ENCODE measurements at regions not wholly inside any gene's neighbourhood (a gene's known extent, or its start where the extent isn't known, plus 50 kb on each side); places are given as distances from the start of the nearest gene placed in this dataset.

DNA sequence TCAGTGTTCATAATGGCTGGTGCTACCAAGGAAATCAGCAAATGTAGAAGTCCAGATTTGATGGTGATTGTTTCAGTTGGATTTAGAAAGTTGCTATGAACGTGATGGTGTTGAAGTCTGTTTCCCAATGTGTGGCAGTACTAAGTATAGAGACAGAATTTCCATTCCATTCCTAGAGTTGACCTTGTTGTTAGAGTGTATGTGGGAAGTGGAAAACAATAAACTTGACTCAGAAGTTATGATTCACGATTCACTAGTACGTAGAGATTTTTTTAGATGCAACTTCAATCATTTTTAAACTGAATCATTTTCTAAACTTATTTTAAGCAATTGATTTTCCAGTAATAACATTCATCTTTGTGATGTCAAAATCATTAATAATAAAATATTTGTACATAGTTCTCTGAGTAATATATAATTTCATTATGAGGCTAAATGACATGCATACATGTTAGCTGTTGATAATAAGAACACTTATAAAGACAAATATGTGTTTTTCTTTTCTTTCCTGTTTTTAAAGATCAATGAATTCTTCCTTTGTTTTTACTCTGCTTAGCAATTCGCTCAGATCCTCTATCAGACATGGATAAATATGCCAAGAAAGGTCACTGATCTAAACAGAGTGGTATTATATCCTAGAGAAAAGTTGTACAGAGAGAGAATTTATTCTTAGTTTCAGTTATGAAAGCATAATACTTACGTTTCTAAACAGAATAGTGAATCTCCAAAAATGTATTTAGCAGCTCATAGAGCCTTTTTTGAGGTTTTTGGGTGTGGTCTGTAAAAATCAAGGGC is 108.8 kb upstream of the GPR149 start:
- Histone ChIP-seq H3K36me3 (no peaks in the 10 kb centered on the region), H3K4me3 (no peak overlapping the region), H3K27ac (no peak overlapping the region), H3K27me3 (no peaks in the 10 kb centered on the region), H3K4me1 (ENCODE audit: insufficient read depth) (no peaks in the 10 kb centered on the region), H3K9me3 (no peaks in the 10 kb centered on the region)
- 55 to 60% (median 56%) methylated on average over 5 of the region's 5 CpGs for WGBS, 3 donors
- DNase-seq = no peak
- TF ChIP-seq CTCF (IDR thresholded peaks at IDR 0.05) = no peak
- no peak for TF ChIP-seq POLR2A (IDR thresholded peaks at IDR 0.05)
- no peak for TF ChIP-seq EP300 (IDR thresholded peaks at IDR 0.05)
- intact Hi-C loops (cut with DNase I) = no loop called here

GRCh38 chr3:154536751-154537150 is 106.8 kb upstream of the GPR149 start:
- 83 to 87% (median 86%) methylated on average over 1 of the region's 1 CpG for WGBS, 3 donors
- Histone ChIP-seq H3K9me3 (no peaks in the 10 kb centered on the region), H3K27ac (no peak overlapping the region), H3K4me3 (no peak overlapping the region), H3K4me1 (ENCODE audit: insufficient read depth) (no peaks in the 10 kb centered on the region), H3K27me3 (no peaks in the 10 kb centered on the region), H3K36me3 (no peaks in the 10 kb centered on the region)
- TF ChIP-seq CTCF (IDR thresholded peaks at IDR 0.05) = no peak
- no peak for TF ChIP-seq EP300 (IDR thresholded peaks at IDR 0.05)
- TF ChIP-seq POLR2A (IDR thresholded peaks at IDR 0.05) = no peak
- DNase-seq = no peak
- intact Hi-C loops (cut with DNase I) = no loop called here

- Histone ChIP-seq H3K9me3 (no peaks in the 10 kb centered on the region), H3K4me1 (ENCODE audit: insufficient read depth) (no peaks in the 10 kb centered on the region), H3K36me3 (no peaks in the 10 kb centered on the region), H3K4me3 (no peak overlapping the region), H3K27ac (no peak overlapping the region), H3K27me3 (no peaks in the 10 kb centered on the region)
- intact Hi-C loops (cut with DNase I) = no loop called here
- no peak for DNase-seq
- no peak for TF ChIP-seq CTCF (IDR thresholded peaks at IDR 0.05)
- no peak for TF ChIP-seq EP300 (IDR thresholded peaks at IDR 0.05)
- TF ChIP-seq POLR2A (IDR thresholded peaks at IDR 0.05) = no peak
These were observed 92.1 kb upstream of the GPR149 start for GRCh38 chr3:154522036-154522602.

DNA sequence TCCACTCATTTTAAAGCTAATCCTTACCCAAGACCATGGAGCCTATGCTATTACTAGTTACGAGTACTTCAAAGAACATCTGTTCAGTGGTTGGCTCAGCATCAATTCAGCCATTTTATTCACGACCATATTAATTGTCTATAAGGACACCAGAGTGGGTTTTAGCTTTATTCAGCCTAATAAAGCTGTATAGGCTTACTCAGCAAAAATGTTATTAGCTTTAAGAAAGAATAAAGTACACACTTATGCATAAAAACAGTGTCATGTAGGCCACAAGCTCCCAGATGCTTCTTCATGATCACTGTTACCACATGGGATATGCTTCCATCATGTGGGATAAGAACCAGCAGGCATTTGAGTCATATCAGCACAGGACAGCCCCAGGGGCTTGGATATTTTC is 87.4 kb upstream of the GPR149 start:
- no peaks in the 10 kb centered on the region for H3K36me3 ChIP-seq
- no peak for DNase-seq
- no peak overlapping the region for H3K4me3 ChIP-seq
- H3K27ac ChIP-seq = no peak overlapping the region
- intact Hi-C loops (cut with DNase I) = loop anchor here in 1 of 4 donors (10.0 kb wide), 1 partner anchor 1723 kb away; no protein-coding TSS in a partner anchor
- no peak for TF ChIP-seq POLR2A (IDR thresholded peaks at IDR 0.05)
- no peak for TF ChIP-seq CTCF (IDR thresholded peaks at IDR 0.05)
- TF ChIP-seq EP300 (IDR thresholded peaks at IDR 0.05) = no peak
- H3K27me3 ChIP-seq = no peaks in the 10 kb centered on the region
- H3K9me3 ChIP-seq = no peaks in the 10 kb centered on the region
- 55 to 71% (median 63%) methylated on average over 2 of the region's 2 CpGs for WGBS, 3 donors
- no peaks in the 10 kb centered on the region for H3K4me1 ChIP-seq (ENCODE audit: insufficient read depth)
